ENCODE measurements at regions not wholly inside any gene's neighbourhood (a gene's known extent, or its start where the extent isn't known, plus 50 kb on each side); places are given as distances from the start of the nearest gene placed in this dataset.

- no peak for DNase-seq (ENCODE audit: low spot score)
Measured at GRCh38 chr7:81529785-81530184, 240.1 kb downstream of the HGF start.

GRCh38 chr7:81527651-81528050 lies 242.2 kb downstream of the HGF start:
- no peak for DNase-seq (ENCODE audit: low spot score)

GRCh38 chr7:81526971-81527370 lies 242.9 kb downstream of the HGF start:
- DNase-seq (ENCODE audit: low spot score) = no peak

- DNase-seq (ENCODE audit: low spot score) = no peak
Measured at GRCh38 chr7:81525841-81526240, 244.0 kb downstream of the HGF start.

GRCh38 chr7:81519886-81520285 lies 250.0 kb downstream of the HGF start:
- DNase-seq (ENCODE audit: low spot score) = no peak

GRCh38 chr7:81516898-81517297 lies 252.9 kb downstream of the HGF start:
- DNase-seq (ENCODE audit: low spot score) = no peak

- no peak for DNase-seq (ENCODE audit: low spot score)
Measured at GRCh38 chr7:81515009-81515408, 254.8 kb downstream of the HGF start.

GRCh38 chr7:81514546-81514945 lies 255.3 kb downstream of the HGF start:
- DNase-seq (ENCODE audit: low spot score) = no peak

- no peak for DNase-seq (ENCODE audit: low spot score)
Measured at GRCh38 chr7:81510122-81510521, 259.7 kb downstream of the HGF start.

- no peak for DNase-seq (ENCODE audit: low spot score)
Measured at GRCh38 chr7:81507221-81507620, 262.6 kb downstream of the HGF start.

- DNase-seq (ENCODE audit: low spot score) = no peak
Measured at GRCh38 chr7:81506609-81507008, 263.2 kb downstream of the HGF start.

GRCh38 chr7:81503771-81504170 lies 266.1 kb downstream of the HGF start:
- DNase-seq (ENCODE audit: low spot score) = no peak

- DNase-seq (ENCODE audit: low spot score) = no peak
Measured at GRCh38 chr7:81503336-81503735, 266.5 kb downstream of the HGF start.

GRCh38 chr7:81501220-81501619 lies 268.6 kb downstream of the HGF start:
- DNase-seq (ENCODE audit: low spot score) = peak; percentile 59

GRCh38 chr7:81500631-81501030 lies 269.2 kb downstream of the HGF start:
- no peak for DNase-seq (ENCODE audit: low spot score)

GRCh38 chr7:81499262-81500116 lies 270.4 kb downstream of the HGF start:
- peak; percentile 94 for DNase-seq (ENCODE audit: low spot score)

- DNase-seq (ENCODE audit: low spot score) = no peak
Measured at GRCh38 chr7:81498176-81498575, 271.7 kb downstream of the HGF start.

GRCh38 chr7:81492910-81493309 lies 276.9 kb downstream of the HGF start:
- DNase-seq (ENCODE audit: low spot score) = no peak

GRCh38 chr7:81492240-81492639 lies 277.6 kb downstream of the HGF start:
- no peak for DNase-seq (ENCODE audit: low spot score)

- DNase-seq (ENCODE audit: low spot score) = no peak
Measured at GRCh38 chr7:81491573-81491972, 278.3 kb downstream of the HGF start.

GRCh38 chr7:81488210-81488609 lies 281.6 kb downstream of the HGF start:
- DNase-seq (ENCODE audit: low spot score) = no peak

- DNase-seq (ENCODE audit: low spot score) = no peak
Measured at GRCh38 chr7:81487516-81487915, 282.3 kb downstream of the HGF start.

GRCh38 chr7:81484261-81484660 lies 285.6 kb downstream of the HGF start:
- DNase-seq (ENCODE audit: low spot score) = peak; percentile 58

GRCh38 chr7:81482600-81483186 lies 287.2 kb downstream of the HGF start:
- DNase-seq (ENCODE audit: low spot score) = peak; percentile 37
